ENCODE measurements at regions not wholly inside any gene's neighbourhood (a gene's known extent, or its start where the extent isn't known, plus 50 kb on each side); places are given as distances from the start of the nearest gene placed in this dataset.
A peak's percentile ranks its signal among the peaks of the same experiment; 100 is the strongest.

GRCh38 chr10:56831681-56832080 lies 470.6 kb upstream of the ZWINT start:
- Histone ChIP-seq H4K20me1 (ENCODE audit: insufficient read depth, low read length, poor library complexity, severe bottlenecking) (no peaks in the 10 kb centered on the region), H3K36me3 (ENCODE audit: insufficient read depth, low read length) (no peaks in the 10 kb centered on the region), H3K4me1 (ENCODE audit: insufficient read depth, low read length, poor library complexity, severe bottlenecking) (no peaks in the 10 kb centered on the region), H3K27me3 (ENCODE audit: insufficient read depth, low read length, poor library complexity, severe bottlenecking) (no peaks in the 10 kb centered on the region), H2AFZ (ENCODE audit: low read length) (no peak overlapping the region), H3K79me2 (ENCODE audit: insufficient read depth, low read length) (no peaks in the 10 kb centered on the region), H3K9ac (ENCODE audit: low read depth, low read length, poor library complexity, severe bottlenecking) (no peak overlapping the region), H3K4me3 (ENCODE audit: low read length, poor library complexity, severe bottlenecking) (no peak overlapping the region), H3K9me3 (ENCODE audit: insufficient read depth, low read depth, low read length) (no peaks in the 10 kb centered on the region), H3K4me2 (ENCODE audit: low read depth, low read length, poor library complexity, severe bottlenecking) (no peak overlapping the region), H3K9me2 (replicated peaks; ENCODE audit: low read depth, low read length) (no peaks in the 10 kb centered on the region), H3F3A (ENCODE audit: low read depth) (no peaks in the 10 kb centered on the region)
- TF ChIP-seq EZH2phosphoT487 (IDR thresholded peaks at IDR 0.05; ENCODE audit: borderline replicate concordance) (no peak), CTCF (conservative IDR thresholded peaks at IDR 0.05; ENCODE audit: low read length) (no peak)

- Histone ChIP-seq H3K4me1 (ENCODE audit: insufficient read depth, low read length, poor library complexity, severe bottlenecking) (no peaks in the 10 kb centered on the region), H3K4me3 (ENCODE audit: low read length, poor library complexity, severe bottlenecking) (no peak overlapping the region), H3K4me2 (ENCODE audit: low read depth, low read length, poor library complexity, severe bottlenecking) (no peak overlapping the region), H3K9ac (ENCODE audit: low read depth, low read length, poor library complexity, severe bottlenecking) (no peak overlapping the region), H3K36me3 (ENCODE audit: insufficient read depth, low read length) (no peaks in the 10 kb centered on the region), H3F3A (ENCODE audit: low read depth) (no peaks in the 10 kb centered on the region), H3K9me3 (ENCODE audit: insufficient read depth, low read depth, low read length) (no peaks in the 10 kb centered on the region), H2AFZ (ENCODE audit: low read length) (no peak overlapping the region), H3K79me2 (ENCODE audit: insufficient read depth, low read length) (no peaks in the 10 kb centered on the region), H3K9me2 (replicated peaks; ENCODE audit: low read depth, low read length) (no peaks in the 10 kb centered on the region), H3K27me3 (ENCODE audit: insufficient read depth, low read length, poor library complexity, severe bottlenecking) (no peaks in the 10 kb centered on the region), H4K20me1 (ENCODE audit: insufficient read depth, low read length, poor library complexity, severe bottlenecking) (no peaks in the 10 kb centered on the region)
- TF ChIP-seq EZH2phosphoT487 (IDR thresholded peaks at IDR 0.05; ENCODE audit: borderline replicate concordance), result no peak
- peak; percentile 60 for TF ChIP-seq CTCF (conservative IDR thresholded peaks at IDR 0.05; ENCODE audit: low read length)
Observed at GRCh38 chr10:56823849-56824248, 462.8 kb upstream of the ZWINT start.

- H3K4me2 ChIP-seq (ENCODE audit: low read depth, low read length, poor library complexity, severe bottlenecking), result no peak overlapping the region
Observed at GRCh38 chr10:56805022-56805421, 444.0 kb upstream of the ZWINT start.

More at GRCh38 chr10:56805022-56805421, 444.0 kb upstream of the ZWINT start:
- no peaks in the 10 kb centered on the region for H3K79me2 ChIP-seq (ENCODE audit: insufficient read depth, low read length)
- no peaks in the 10 kb centered on the region; the same call in 1 of the 2 replicates for H3K9me3 ChIP-seq (ENCODE audit: insufficient read depth, low read depth, low read length)
- no peaks in the 10 kb centered on the region for H3K27me3 ChIP-seq (ENCODE audit: insufficient read depth, low read length, poor library complexity, severe bottlenecking)
- H3K4me1 ChIP-seq (ENCODE audit: insufficient read depth, low read length, poor library complexity, severe bottlenecking), result no peaks in the 10 kb centered on the region
- H3K4me3 ChIP-seq (ENCODE audit: low read length, poor library complexity, severe bottlenecking), result no peak overlapping the region
- H4K20me1 ChIP-seq (ENCODE audit: insufficient read depth, low read length, poor library complexity, severe bottlenecking), result no peaks in the 10 kb centered on the region
- TF ChIP-seq CTCF (conservative IDR thresholded peaks at IDR 0.05; ENCODE audit: low read length) (no peak), EZH2phosphoT487 (IDR thresholded peaks at IDR 0.05; ENCODE audit: borderline replicate concordance) (no peak)
- H3F3A ChIP-seq (ENCODE audit: low read depth), result no peaks in the 10 kb centered on the region
- H2AFZ ChIP-seq (ENCODE audit: low read length), result no peak overlapping the region
- H3K9me2 ChIP-seq (replicated peaks; ENCODE audit: low read depth, low read length), result no peaks in the 10 kb centered on the region
- H3K9ac ChIP-seq (ENCODE audit: low read depth, low read length, poor library complexity, severe bottlenecking), result no peak overlapping the region
- H3K36me3 ChIP-seq (ENCODE audit: insufficient read depth, low read length), result no peaks in the 10 kb centered on the region
